Right atrium auricular region (tissue), 2 donors: ENCODE measurements at regions not wholly inside any gene's neighbourhood (a gene's known extent, or its start where the extent isn't known, plus 50 kb on each side); places are given as distances from the start of the nearest gene placed in this dataset.

Experiments used
- DNase-seq: peaks from one replicate; pipeline ENCODE4 v3.0.0-alpha.2; 2019; ENCODE audit warnings: low spot score
- H3K27ac ChIP-seq, 2 donors: fragments of 200-600 bp; sonication (generic); 1 replicate in 1 of 2; 2 replicates in 1 of 2; pipeline ENCODE4 v1.5.1; 2016 to 2019
- H3K27me3 ChIP-seq, 2 donors: fragments of 200-600 bp; sonication (generic); one replicate each; pipeline versions ENCODE4 v1.5.1 to v1.6.0; 2017 to 2019
- H3K36me3 ChIP-seq: fragments of 200-600 bp; sonication (generic); one replicate; pipeline ENCODE4 v1.5.1; 2016
- H3K4me1 ChIP-seq, 2 donors: fragments of 200-600 bp; sonication (generic); one replicate each; pipeline versions ENCODE4 v1.5.1 to v1.6.0; 2017 to 2019
- H3K4me3 ChIP-seq, 2 donors: fragments of 200-600 bp; sonication (generic); 1 replicate in 1 of 2; 2 replicates in 1 of 2; pipeline ENCODE4 v1.5.1; 2017 to 2019; ENCODE audit warnings: mild to moderate bottlenecking in 1 of 2, moderate library complexity in 1 of 2
- H3K9me3 ChIP-seq, 2 donors: fragments of 200-600 bp; sonication (generic); one replicate each; pipeline ENCODE4 v1.5.1; 2019
- TF ChIP-seq, protein P1 (sequence below), 2 donors: fragments of 200-600 bp; sonication (generic); IDR thresholded peaks; one replicate each; pipeline ENCODE4 v1.5.1; 2019; ENCODE audit warnings: antibody characterized with exemption in 2 of 2

DNA sequence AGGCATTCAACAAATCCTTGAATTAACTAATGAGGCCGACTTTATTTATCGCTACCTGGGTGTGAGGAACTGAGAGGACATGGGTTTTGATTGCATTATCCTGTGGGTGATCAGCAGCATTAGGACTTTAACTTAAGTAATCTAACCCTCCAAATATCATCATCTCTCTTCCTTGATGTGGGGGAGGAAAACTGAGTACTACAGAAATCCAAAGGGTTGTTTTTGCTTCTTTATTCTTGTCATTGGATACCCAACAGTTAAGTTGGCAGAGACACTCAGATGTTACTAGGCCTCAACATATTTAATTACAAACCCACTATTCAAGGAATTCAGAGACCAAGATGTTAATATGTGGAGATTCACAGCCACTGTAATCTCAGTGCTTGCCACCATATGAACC lies 97.4 kb upstream of the ST6GALNAC5 start:
- DNase-seq: no peak
- H3K27me3 ChIP-seq: no peaks in the 10 kb centered on the region
- no peaks in the 10 kb centered on the region for H3K9me3 ChIP-seq
- TF ChIP-seq, protein P1, sequence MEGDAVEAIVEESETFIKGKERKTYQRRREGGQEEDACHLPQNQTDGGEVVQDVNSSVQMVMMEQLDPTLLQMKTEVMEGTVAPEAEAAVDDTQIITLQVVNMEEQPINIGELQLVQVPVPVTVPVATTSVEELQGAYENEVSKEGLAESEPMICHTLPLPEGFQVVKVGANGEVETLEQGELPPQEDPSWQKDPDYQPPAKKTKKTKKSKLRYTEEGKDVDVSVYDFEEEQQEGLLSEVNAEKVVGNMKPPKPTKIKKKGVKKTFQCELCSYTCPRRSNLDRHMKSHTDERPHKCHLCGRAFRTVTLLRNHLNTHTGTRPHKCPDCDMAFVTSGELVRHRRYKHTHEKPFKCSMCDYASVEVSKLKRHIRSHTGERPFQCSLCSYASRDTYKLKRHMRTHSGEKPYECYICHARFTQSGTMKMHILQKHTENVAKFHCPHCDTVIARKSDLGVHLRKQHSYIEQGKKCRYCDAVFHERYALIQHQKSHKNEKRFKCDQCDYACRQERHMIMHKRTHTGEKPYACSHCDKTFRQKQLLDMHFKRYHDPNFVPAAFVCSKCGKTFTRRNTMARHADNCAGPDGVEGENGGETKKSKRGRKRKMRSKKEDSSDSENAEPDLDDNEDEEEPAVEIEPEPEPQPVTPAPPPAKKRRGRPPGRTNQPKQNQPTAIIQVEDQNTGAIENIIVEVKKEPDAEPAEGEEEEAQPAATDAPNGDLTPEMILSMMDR (IDR thresholded peaks at IDR 0.05): no peak
- H3K4me1 ChIP-seq: peaks cover 0 to 5% of the 10 kb centered on the region in 2 donors
- H3K36me3 ChIP-seq: no peaks in the 10 kb centered on the region
- no peak overlapping the region for H3K27ac ChIP-seq
- H3K4me3 ChIP-seq: no peak overlapping the region

DNA sequence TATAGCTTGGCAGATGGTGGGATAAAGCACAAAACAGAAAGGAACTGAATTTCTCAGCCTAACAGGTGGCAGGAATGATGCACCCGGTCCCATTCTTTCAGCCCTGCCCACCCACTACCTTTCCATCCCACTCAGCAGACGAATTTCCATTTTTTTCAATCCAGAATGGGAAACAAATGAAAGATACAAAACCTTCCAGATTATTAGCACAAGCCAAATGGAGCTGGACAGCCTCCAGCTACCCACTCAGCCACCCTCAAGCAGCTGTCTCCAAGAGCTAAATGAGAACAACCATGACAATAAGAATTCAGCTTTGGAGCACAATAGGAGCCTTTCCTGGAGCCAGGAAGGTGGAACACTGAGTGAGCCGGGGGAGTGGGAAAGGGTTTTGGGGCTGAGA lies 96.3 kb upstream of the ST6GALNAC5 start:
- DNase-seq: no peak
- no peak overlapping the region for H3K4me3 ChIP-seq
- no peak overlapping the region for H3K27ac ChIP-seq
- TF ChIP-seq, protein P1 (IDR thresholded peaks at IDR 0.05): no peak
- H3K27me3 ChIP-seq: no peaks in the 10 kb centered on the region
- H3K4me1 ChIP-seq: no peaks in the 10 kb centered on the region
- no peaks in the 10 kb centered on the region for H3K36me3 ChIP-seq
- no peaks in the 10 kb centered on the region for H3K9me3 ChIP-seq

DNA sequence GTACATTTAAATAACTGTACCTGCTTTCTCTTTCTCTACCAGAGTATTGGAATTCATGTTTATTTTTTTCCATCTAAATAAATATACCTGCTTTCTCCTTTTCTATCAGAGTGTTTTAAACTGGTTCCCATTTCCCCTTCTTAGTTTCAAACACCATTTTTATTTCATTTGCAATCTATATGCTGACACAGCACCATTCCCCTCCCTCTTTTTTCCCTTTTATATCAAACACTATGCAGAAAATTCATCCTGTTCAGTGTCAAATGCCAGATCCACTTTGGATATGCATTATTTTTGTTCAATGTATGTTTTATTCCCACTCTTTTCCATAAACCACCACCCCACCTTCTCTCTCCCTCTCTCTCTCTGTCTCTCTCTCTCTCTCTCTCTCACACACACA lies 85.8 kb upstream of the ST6GALNAC5 start:
- no peak overlapping the region for H3K4me3 ChIP-seq
- H3K27me3 ChIP-seq: no peaks in the 10 kb centered on the region
- TF ChIP-seq, protein P1 (IDR thresholded peaks at IDR 0.05): no peak
- no peak for DNase-seq
- H3K36me3 ChIP-seq: no peaks in the 10 kb centered on the region
- no peak overlapping the region for H3K27ac ChIP-seq
- H3K4me1 ChIP-seq: no peaks in the 10 kb centered on the region
- H3K9me3 ChIP-seq: peaks cover 0 to 5% of the 10 kb centered on the region in 2 donors

DNA sequence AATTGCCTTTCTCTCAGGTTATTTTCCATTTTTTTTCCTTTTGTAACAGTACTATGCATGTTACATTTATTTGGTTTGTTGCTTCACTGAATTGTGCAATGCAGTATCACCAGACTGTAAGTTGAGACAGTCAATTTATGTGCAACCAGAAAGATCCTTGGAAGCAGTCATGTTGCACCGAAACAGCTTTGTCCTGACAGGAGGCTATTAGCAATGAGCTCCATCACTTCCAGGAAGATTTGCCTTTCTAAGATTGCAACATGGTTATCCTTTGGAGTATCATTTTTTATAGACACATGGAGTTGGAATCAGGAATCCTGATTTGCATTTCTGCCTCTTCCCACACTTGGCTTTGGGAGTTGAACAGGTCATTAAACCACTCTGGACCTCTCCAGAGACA lies 84.5 kb upstream of the ST6GALNAC5 start:
- Histone ChIP-seq H3K4me3 (no peak overlapping the region), H3K9me3 (peaks cover 0 to 5% of the 10 kb centered on the region in 2 donors), H3K27ac (no peak overlapping the region), H3K36me3 (no peaks in the 10 kb centered on the region), H3K27me3 (no peaks in the 10 kb centered on the region), H3K4me1 (no peaks in the 10 kb centered on the region)
- TF ChIP-seq, protein P1 (IDR thresholded peaks at IDR 0.05): no peak
- no peak for DNase-seq

GRCh38 chr1:76784502-76784901 lies 82.8 kb upstream of the ST6GALNAC5 start:
- no peak for DNase-seq
- Histone ChIP-seq H3K4me1 (no peaks in the 10 kb centered on the region), H3K4me3 (no peak overlapping the region), H3K27me3 (no peaks in the 10 kb centered on the region), H3K27ac (no peak overlapping the region), H3K9me3 (peaks cover 0 to 5% of the 10 kb centered on the region in 2 donors), H3K36me3 (no peaks in the 10 kb centered on the region)
- TF ChIP-seq, protein P1 (IDR thresholded peaks at IDR 0.05): no peak

DNA sequence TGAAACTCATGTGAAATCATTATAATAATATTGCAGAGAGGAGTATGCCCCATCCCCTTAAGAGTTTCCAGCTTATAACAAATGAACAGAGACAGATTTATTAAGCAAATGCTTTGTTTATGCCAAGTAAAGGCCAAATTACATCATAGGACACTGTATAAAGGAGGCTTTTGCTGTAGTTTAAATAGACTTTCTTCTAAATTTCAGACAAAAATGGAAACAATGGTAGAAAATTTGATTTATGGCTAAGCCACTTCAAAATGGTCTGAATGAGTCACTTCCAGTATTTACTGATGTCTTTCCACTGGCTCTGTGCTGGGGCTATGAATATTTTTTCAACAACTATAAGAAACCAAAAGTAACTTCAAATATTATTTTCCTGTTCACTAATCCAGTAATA lies 81.1 kb upstream of the ST6GALNAC5 start:
- TF ChIP-seq, protein P1 (IDR thresholded peaks at IDR 0.05): no peak
- Histone ChIP-seq H3K4me1 (no peaks in the 10 kb centered on the region), H3K27me3 (no peaks in the 10 kb centered on the region), H3K9me3 (peaks cover 0 to 5% of the 10 kb centered on the region in 2 donors), H3K27ac (no peak overlapping the region), H3K36me3 (no peaks in the 10 kb centered on the region), H3K4me3 (no peak overlapping the region)
- no peak for DNase-seq
